Medulla oblongata (tissue), 1 donor: ENCODE measurements at regions not wholly inside any gene's neighbourhood (a gene's known extent, or its start where the extent isn't known, plus 50 kb on each side); places are given as distances from the start of the nearest gene placed in this dataset.
"Not testable (repeated sequence)": the region's sequence is repeated elsewhere in the genome, so short reads cannot be mapped to it uniquely, and the experiment has no call there.

Source experiments
- DNase-seq: peaks from one replicate; pipeline ENCODE4 v3.0.0-alpha.2; 2015; ENCODE audit errors: extremely low spot score

- no peak for DNase-seq
Observed at GRCh38 chrX:43225626-43226328, 430.3 kb upstream of the MAOA start.

GRCh38 chrX:43238461-43238945, 417.6 kb upstream of the MAOA start:
- no peak for DNase-seq

- DNase-seq = no peak
Observed at GRCh38 chrX:43239356-43239755, 416.7 kb upstream of the MAOA start.

- DNase-seq = no peak
Observed at GRCh38 chrX:43255596-43255995, 400.5 kb upstream of the MAOA start.

GRCh38 chrX:43266487-43266886, 389.6 kb upstream of the MAOA start:
- no peak for DNase-seq

- DNase-seq = no peak
Observed at GRCh38 chrX:43267652-43268051, 388.4 kb upstream of the MAOA start.

- DNase-seq = no peak
Observed at GRCh38 chrX:43269201-43269600, 386.9 kb upstream of the MAOA start.

- DNase-seq = no peak
Observed at GRCh38 chrX:43277879-43278278, 378.2 kb upstream of the MAOA start.

- DNase-seq = no peak
Observed at GRCh38 chrX:43278440-43278839, 377.7 kb upstream of the MAOA start.

GRCh38 chrX:43279341-43279808, 376.7 kb upstream of the MAOA start:
- no peak for DNase-seq

- no peak for DNase-seq
Observed at GRCh38 chrX:43283187-43283586, 372.9 kb upstream of the MAOA start.

- DNase-seq = not testable (repeated sequence)
Observed at GRCh38 chrX:43311625-43312024, 344.5 kb upstream of the MAOA start.

- DNase-seq = no peak
Observed at GRCh38 chrX:43313035-43313434, 343.1 kb upstream of the MAOA start.

- DNase-seq = no peak
Observed at GRCh38 chrX:43314525-43314924, 341.6 kb upstream of the MAOA start.

GRCh38 chrX:43315622-43316021, 340.5 kb upstream of the MAOA start:
- no peak for DNase-seq

- DNase-seq = no peak
Observed at GRCh38 chrX:43316146-43316545, 340.0 kb upstream of the MAOA start.

- DNase-seq = no peak
Observed at GRCh38 chrX:43317378-43317777, 338.7 kb upstream of the MAOA start.

- DNase-seq = no peak
Observed at GRCh38 chrX:43328358-43328946, 327.6 kb upstream of the MAOA start.

GRCh38 chrX:43333543-43333942, 322.6 kb upstream of the MAOA start:
- DNase-seq = no peak

- DNase-seq = no peak
Observed at GRCh38 chrX:43345166-43345565, 310.9 kb upstream of the MAOA start.

- DNase-seq = no peak
Observed at GRCh38 chrX:43349363-43349762, 306.7 kb upstream of the MAOA start.

- DNase-seq = no peak
Observed at GRCh38 chrX:43350935-43351334, 305.2 kb upstream of the MAOA start.

- DNase-seq = no peak
Observed at GRCh38 chrX:43357741-43358140, 298.4 kb upstream of the MAOA start.
